ENCODE measurements at regions not wholly inside any gene's neighbourhood (a gene's known extent, or its start where the extent isn't known, plus 50 kb on each side); places are given as distances from the start of the nearest gene placed in this dataset.

GRCh38 chr2:138124521-138124920 lies 160.2 kb downstream of the HNMT start:
- H3K9ac ChIP-seq (ENCODE audit: extremely low read depth, insufficient read length, low read length), result no peak overlapping the region
- H3K4me1 ChIP-seq (ENCODE audit: insufficient read depth, low read length), result no peaks in the 10 kb centered on the region; the same call in 1 of the 2 replicates
- no peak for TF ChIP-seq CTCF (conservative IDR thresholded peaks at IDR 0.05)
- no peaks in the 10 kb centered on the region for H3K27me3 ChIP-seq (ENCODE audit: insufficient read depth, low read length)
- no peak overlapping the region for H3K23ac ChIP-seq (ENCODE audit: insufficient read length, low read depth, low read length)
- no CpG with 5 or more reads among the region's 2 CpGs for WGBS (ENCODE audit: extremely low coverage, insufficient read length, low lambda C conversion rate)
- no peak overlapping the region for H2BK5ac ChIP-seq (ENCODE audit: insufficient read length, low read length)
- no peak overlapping the region for H3K14ac ChIP-seq (ENCODE audit: insufficient read depth, low read length)
- Mint-ChIP-seq H3K4me3 (no peak overlapping the region), H3K9me3 (no peaks in the 10 kb centered on the region), H3K27me3 (ENCODE audit: low read depth) (no peaks in the 10 kb centered on the region), H3K36me3 (ENCODE audit: insufficient read depth in 1 of 3, low read depth in 3 of 3) (no peaks in the 10 kb centered on the region; a peak in 1 of 7 replicates), H3K27ac (peak overlapping the region in 1 of 3 experiments; percentile 29; a peak in 2 of 7 replicates), H3K4me1 (peaks cover 15% of the 10 kb centered on the region in 2 experiments)
- H3K4ac ChIP-seq (ENCODE audit: low read depth, low read length), result no peak overlapping the region
- no peak overlapping the region for H2BK15ac ChIP-seq (ENCODE audit: low read depth, low read length)
- no peak overlapping the region for H4K8ac ChIP-seq (replicated peaks; ENCODE audit: insufficient read length, low read depth, low read length)
- H4K20me1 ChIP-seq (ENCODE audit: control insufficient read depth, insufficient read depth, insufficient read length), result no peaks in the 10 kb centered on the region
- no peak overlapping the region for H3K27ac ChIP-seq (ENCODE audit: insufficient read length, low read depth, low read length)
- no peak overlapping the region for H3K4me2 ChIP-seq (ENCODE audit: insufficient read depth, insufficient read length, low read length)
- no peaks in the 10 kb centered on the region for H3K79me2 ChIP-seq (ENCODE audit: insufficient read depth, low read length)
- H2AK5ac ChIP-seq (ENCODE audit: insufficient read length, low read length), result no peak overlapping the region
- H3K79me1 ChIP-seq (ENCODE audit: insufficient read depth, low read depth, low read length, poor library complexity, severe bottlenecking), result no peaks in the 10 kb centered on the region
- no peak overlapping the region for H2AFZ ChIP-seq (ENCODE audit: low read length)
- H3K9me3 ChIP-seq (ENCODE audit: control insufficient read depth, low read depth, low read length), result no peaks in the 10 kb centered on the region
- H3K18ac ChIP-seq (ENCODE audit: insufficient read length, low read depth, low read length), result no peak overlapping the region
- H2BK120ac ChIP-seq (ENCODE audit: low read depth, low read length, poor library complexity, severe bottlenecking), result no peak overlapping the region
- DNase-seq, result no peak
- no peak overlapping the region for H4K5ac ChIP-seq (ENCODE audit: insufficient read length, low read depth, low read length)
- H3K56ac ChIP-seq (ENCODE audit: insufficient read length, low read depth, low read length), result no peak overlapping the region
- H2BK12ac ChIP-seq (ENCODE audit: insufficient read length, low read depth, low read length), result no peak overlapping the region
- no peak overlapping the region for H2BK20ac ChIP-seq (ENCODE audit: low read depth, low read length, poor library complexity, severe bottlenecking)
- no peak overlapping the region for H3T11ph ChIP-seq (ENCODE audit: low read length)
- no peak overlapping the region for H4K91ac ChIP-seq (ENCODE audit: insufficient read length, low read depth, low read length)
- H3K23me2 ChIP-seq (ENCODE audit: insufficient read length, low read depth, low read length, poor library complexity, severe bottlenecking), result no peaks in the 10 kb centered on the region

Data from H9 (cell line).